NCI-H1436 (cell line): ENCODE measurements at regions not wholly inside any gene's neighbourhood (a gene's known extent, or its start where the extent isn't known, plus 50 kb on each side); places are given as distances from the start of the nearest gene placed in this dataset.
"Not testable (repeated sequence)": the region's sequence is repeated elsewhere in the genome, so short reads cannot be mapped to it uniquely, and the experiment has no call there.

Experiments
- DNase-seq: peaks from one replicate; lab custom pipeline; 2025; lab: John Stamatoyannopoulos, UW

GRCh38 chr6:163874784-163875183 lies 460.3 kb downstream of the QKI start:
- no peak for DNase-seq

DNA sequence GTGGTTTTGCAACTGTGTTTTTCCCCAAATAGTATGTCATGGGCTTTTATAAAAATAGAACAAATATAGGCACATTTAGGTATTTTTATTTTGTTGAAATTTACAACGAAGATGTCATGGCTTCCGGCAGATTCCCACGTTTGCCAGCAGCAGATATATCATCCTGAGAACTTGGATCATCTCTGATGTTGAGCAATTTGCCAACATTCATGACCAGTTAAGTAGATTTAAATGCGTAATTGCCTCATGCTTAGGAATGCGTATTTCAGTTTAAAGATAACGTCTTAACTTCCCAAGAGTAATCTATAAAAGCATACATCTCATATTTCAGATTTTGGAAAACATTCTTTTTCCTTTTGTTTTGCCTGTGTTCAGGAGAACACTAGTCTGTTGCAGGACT lies 457.8 kb downstream of the QKI start:
- DNase-seq = no peak

DNA sequence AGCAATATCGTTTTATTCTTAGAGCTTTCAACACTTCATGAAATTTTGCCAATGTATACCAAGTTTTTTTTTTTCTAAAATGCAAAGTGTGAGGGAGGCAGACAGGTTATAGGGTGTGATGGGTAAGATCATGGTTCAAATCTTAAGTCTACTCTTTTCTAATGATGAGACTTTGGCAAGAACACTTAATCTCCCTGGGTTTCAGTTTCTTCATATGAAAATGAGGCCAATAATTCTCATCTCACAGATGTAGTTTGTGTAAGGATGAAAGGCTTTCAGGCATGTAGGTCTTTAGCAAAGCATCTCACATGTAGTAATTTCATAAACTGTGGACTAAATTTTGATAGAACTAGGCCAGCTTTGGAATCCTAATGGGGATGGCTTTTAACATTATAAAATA lies 457.1 kb downstream of the QKI start:
- no peak for DNase-seq

GRCh38 chr6:163867518-163868292 lies 453.2 kb downstream of the QKI start:
- DNase-seq = no peak

- DNase-seq = no peak
Measured at GRCh38 chr6:163866192-163866591, 451.7 kb downstream of the QKI start.

- no peak for DNase-seq
Measured at GRCh38 chr6:163863565-163863964, 449.0 kb downstream of the QKI start.

DNA sequence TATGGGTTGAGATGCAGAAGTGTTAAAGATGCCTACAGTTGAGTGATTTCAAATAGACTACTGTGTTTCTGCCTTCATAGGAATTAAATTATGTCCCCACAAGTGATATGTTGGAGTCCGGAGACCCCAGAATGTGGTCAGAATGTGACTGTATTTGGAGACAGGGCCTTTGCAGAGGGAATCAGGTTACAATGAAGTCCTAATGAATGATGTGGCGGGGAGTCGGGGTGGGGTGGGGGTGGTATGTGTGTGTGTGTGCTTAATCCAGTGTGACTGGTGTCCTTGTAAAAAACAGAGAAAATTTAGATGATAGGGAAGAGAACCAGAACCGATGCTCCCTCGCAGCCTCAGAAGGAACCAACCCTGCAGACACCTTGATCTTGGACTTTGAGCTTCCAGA lies 448.2 kb downstream of the QKI start:
- no peak for DNase-seq

GRCh38 chr6:163861627-163862026 lies 447.1 kb downstream of the QKI start:
- DNase-seq = no peak

DNA sequence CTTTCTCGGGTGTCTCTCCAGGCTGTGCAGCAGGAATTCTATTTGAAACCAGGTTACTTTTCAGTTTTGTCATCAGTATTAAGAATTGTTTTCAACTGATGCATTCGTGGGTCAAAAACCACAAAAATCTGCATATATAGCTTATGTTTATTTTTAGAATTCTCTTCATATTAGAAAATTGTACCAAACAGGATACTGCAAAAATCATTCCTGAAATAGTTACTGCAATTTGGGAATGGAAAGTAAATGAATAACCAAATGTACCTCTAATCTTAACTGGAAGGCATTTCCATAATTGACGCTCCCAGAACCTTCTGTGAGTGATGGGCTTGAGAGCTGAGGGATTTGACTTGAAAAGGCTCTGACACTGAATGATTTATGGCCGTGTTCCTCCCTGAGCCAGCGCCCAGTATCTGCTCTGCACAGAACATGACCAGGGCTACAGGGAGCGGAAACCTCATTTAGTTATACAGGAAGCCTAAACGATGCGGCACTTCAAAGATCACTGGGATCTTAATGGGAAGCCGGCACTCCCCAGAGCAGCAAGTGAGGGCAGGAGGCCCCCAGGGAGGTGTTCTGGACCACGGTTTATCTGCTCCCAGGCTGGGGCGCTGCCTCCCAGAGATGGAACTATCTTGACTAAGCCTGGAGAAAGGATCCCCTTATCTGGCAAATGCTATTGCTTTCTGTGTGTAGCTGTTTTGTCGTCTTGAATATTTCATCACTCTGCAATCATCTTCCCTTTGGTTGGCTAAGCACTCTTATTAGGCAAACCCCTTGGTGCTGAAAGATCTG lies 446.0 kb downstream of the QKI start:
- DNase-seq = no peak

GRCh38 chr6:163858870-163859269 lies 444.4 kb downstream of the QKI start:
- not testable (repeated sequence) for DNase-seq

- DNase-seq = no peak
Measured at GRCh38 chr6:163857421-163857820, 442.9 kb downstream of the QKI start.

DNA sequence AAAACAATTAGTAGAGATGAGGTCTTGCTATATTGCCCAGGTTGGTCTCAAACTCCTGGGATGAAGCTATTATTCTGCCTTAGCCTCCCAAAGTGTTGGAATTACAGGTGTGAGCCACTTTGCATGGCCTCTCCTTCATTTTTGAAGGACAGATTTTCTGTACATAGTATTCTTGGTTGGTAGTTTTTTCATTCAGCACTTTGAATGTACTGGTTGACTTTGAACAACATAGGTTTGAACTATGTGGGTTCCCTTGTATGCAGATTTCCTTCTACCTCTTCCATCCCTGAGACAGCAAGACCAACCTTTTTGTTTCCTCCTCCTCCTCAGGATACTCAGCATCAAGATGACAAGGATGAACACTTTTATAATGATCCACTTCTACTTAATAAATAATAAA lies 436.4 kb downstream of the QKI start:
- DNase-seq = no peak

- no peak for DNase-seq
Measured at GRCh38 chr6:163844761-163845160, 430.2 kb downstream of the QKI start.

GRCh38 chr6:163844357-163844756 lies 429.8 kb downstream of the QKI start:
- no peak for DNase-seq

GRCh38 chr6:163843218-163843617 lies 428.7 kb downstream of the QKI start:
- no peak for DNase-seq

DNA sequence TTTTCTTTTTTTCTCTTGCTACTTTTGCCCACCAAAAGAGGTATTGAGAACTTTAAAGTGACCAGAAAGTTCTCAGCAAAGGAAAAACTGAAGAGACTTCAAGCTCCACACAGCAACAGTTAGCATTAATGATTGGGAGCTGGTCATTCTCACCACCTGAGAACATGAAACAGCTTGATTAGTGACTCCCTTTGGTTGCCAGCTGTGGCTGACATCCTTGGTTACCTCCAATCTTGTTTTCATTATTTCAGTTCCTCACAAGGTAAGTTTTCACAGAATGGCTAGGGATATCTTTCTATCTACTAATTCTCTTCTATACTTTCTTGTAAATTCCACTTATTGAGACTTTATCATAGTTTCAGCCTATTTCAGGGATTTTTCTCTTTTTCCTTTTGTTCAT lies 427.9 kb downstream of the QKI start:
- DNase-seq = no peak

GRCh38 chr6:163841733-163842132 lies 427.2 kb downstream of the QKI start:
- DNase-seq = no peak

GRCh38 chr6:163841326-163841725 lies 426.8 kb downstream of the QKI start:
- DNase-seq = no peak

DNA sequence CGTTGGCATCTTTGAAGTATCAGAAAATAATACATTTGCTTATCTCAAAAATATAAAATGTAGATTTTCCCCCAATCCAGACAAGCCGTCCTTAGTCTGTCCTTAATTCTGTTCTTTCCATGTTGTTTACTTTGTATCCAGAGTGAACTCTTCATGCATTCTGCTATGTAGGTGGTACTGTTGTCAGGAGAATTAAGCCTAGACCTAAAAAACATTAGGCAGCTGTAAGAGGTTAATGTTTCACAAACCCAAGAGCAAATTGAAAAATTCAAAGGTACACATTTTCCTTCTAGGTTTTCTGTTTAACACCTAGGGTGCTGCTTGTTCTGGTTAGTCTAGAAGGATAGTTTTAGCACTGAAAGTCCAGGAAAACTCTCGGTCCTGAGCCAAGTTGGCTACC lies 426.4 kb downstream of the QKI start:
- no peak for DNase-seq

DNA sequence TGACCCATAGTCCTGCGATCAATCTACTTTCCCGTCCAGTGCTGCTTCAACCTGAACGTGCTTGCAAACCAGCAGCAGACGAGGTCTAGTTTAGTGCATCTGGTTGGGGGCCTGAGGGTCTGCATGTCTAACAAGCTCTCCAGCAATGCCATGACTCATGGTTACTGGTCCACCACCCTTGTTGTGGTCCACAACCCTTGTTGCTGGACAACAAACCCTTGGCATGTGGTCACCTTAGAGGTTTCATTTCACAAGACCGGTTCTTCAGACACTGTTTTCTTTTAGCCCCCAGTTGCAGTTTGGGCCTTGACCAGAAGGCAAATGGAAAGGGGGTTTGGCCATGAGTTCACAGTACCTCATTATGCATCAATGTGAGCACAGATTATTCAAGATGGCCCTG lies 424.8 kb downstream of the QKI start:
- no peak for DNase-seq

DNA sequence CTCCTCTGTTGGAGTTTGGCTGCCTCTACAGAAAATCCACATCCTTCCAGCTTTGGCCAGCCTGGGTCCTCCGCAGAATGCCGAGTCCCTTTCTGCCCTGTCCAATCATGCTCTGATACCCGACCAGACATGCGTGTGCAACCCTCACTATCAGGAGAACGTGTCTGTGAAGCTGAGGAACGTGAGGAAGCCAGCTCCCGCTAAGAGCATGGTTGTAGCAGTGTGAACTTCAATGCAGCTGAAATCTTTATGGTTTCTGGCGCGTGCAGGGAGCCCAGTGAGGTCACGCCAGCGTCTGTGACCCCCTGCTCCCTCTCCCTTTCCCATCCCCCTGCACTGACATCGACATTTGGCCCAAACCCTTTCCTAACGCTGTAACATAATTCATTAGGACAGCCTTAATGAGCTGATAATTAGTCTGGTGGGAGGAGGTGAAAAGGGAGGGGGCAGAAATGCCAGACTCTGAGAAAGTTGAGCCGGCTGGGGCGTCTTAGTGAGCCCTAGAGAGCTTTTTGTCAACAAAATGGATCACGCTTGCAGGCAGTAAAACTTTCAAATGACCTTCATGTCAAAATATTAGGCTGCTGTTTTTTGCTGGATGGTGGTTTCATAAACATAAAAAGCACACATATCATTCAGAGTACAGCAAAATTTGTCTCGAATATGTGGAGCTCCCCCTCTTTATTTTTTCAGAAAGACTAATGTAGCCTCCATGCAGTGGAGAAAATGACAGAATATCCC lies 423.3 kb downstream of the QKI start:
- no peak for DNase-seq

- no peak for DNase-seq
Measured at GRCh38 chr6:163836876-163837690, 422.6 kb downstream of the QKI start.
